Heart left ventricle (tissue), 13 donors: ENCODE measurements at regions not wholly inside any gene's neighbourhood (a gene's known extent, or its start where the extent isn't known, plus 50 kb on each side); places are given as distances from the start of the nearest gene placed in this dataset.

Source experiments
- POLR2A ChIP-seq, 2 donors: fragments of 450-650 bp; IDR thresholded peaks; one replicate each; pipeline ENCODE4 v1.6.1; 2017; ENCODE audit warnings: antibody characterized with exemption in 2 of 2, mild to moderate bottlenecking in 2 of 2, moderate library complexity in 2 of 2
- TF ChIP-seq, protein P1 (sequence below), 12 donors: fragments of 200-600 bp; sonication (generic) in 4 of 12; IDR thresholded peaks; one replicate each; pipeline versions ENCODE4 v1.5.0 to v1.8.0; 2018 to 2022; ENCODE audit warnings: antibody characterized with exemption in 12 of 12, mild to moderate bottlenecking in 5 of 12
- donor health status: ischemic (EF 13 %, LVEDD 7.1; RV severe dilation, severe dysfunction).
- donor health status: DM: no; HTN: yes; CAD: no.
- donor health status: DM: no; HTN: no; CAD: no.
- donor health status: ischemic (EF 25% LVEDD 6.9; RV normal size, moderate dysfunction).
- donor health status: ischemic (EF 25% LVEDD 5.7; RV mildly dilated, moderate dysfunction).
- donor health status: ischemic (EF 35%, LVEDD 5.7; RV mildly dilated, moderate dysfunction).
- donor health status: nonischemic (EF 11% LVEDD 7.7; RV severe dilation, severe dysfunction).
- donor health status: DM: yes; HTN: yes; CAD: no.
- donor health status: PGD.
- donor health status: ischemic (EF 29% LVEDD 5.4; RV normal size, mild dysfunction).
- donor health status: nonischemic (EF 23%, LVEDD 6.1; RV moderate dilation, normal function).

DNA sequence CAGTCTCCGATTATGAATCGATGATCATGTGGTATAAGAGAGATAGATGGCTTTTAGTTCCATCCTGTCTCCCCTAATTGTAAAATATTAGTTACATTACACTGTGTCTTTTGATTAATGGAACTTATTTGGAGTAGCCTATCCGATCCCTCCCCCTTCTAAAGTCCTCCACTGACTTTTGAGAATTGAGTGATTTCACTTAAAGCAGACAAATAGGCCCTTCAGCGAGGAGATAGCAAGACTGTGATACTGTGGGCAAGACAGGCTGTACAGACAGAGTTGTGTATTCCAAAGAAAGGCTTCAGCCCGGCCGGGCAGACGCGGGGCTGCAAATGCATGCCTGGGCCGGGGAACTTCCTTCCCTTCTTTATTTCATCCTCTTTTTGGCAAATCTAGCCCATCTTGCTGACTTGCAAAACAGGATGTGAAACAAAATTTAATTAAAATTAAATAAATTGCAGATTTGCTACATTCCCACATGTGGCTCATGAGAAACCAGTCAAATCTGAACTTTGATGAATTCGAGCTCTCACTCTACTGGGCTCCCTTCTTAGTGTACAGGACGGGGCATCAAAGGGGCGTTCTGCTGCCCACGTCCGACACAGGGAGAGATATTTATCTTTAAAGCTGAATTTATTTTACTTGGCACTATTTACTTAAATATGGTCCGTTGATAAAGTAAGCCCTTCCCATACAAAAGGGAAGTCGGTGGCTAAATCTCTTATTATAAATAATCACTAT, 314.8 kb downstream of the ZNF536 start:
- TF ChIP-seq, protein P1, sequence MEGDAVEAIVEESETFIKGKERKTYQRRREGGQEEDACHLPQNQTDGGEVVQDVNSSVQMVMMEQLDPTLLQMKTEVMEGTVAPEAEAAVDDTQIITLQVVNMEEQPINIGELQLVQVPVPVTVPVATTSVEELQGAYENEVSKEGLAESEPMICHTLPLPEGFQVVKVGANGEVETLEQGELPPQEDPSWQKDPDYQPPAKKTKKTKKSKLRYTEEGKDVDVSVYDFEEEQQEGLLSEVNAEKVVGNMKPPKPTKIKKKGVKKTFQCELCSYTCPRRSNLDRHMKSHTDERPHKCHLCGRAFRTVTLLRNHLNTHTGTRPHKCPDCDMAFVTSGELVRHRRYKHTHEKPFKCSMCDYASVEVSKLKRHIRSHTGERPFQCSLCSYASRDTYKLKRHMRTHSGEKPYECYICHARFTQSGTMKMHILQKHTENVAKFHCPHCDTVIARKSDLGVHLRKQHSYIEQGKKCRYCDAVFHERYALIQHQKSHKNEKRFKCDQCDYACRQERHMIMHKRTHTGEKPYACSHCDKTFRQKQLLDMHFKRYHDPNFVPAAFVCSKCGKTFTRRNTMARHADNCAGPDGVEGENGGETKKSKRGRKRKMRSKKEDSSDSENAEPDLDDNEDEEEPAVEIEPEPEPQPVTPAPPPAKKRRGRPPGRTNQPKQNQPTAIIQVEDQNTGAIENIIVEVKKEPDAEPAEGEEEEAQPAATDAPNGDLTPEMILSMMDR (IDR thresholded peaks at IDR 0.05) = no peak
- no peak for TF ChIP-seq POLR2A (IDR thresholded peaks at IDR 0.05)
